NCI-H524 (cell line): ENCODE measurements at regions not wholly inside any gene's neighbourhood (a gene's known extent, or its start where the extent isn't known, plus 50 kb on each side); places are given as distances from the start of the nearest gene placed in this dataset.
"Not testable (repeated sequence)": the region's sequence is repeated elsewhere in the genome, so short reads cannot be mapped to it uniquely, and the experiment has no call there.

ENCODE experiments used
- DNase-seq, 2 experiments: peaks; one replicate each; lab custom pipeline; 2025; lab: John Stamatoyannopoulos, UW

- DNase-seq, result no peak
These were observed 83.2 kb downstream of the PTPRS start for GRCh38 chr19:5257155-5258045.

GRCh38 chr19:5255602-5256231 is 84.9 kb downstream of the PTPRS start:
- no peak for DNase-seq

GRCh38 chr19:5254944-5255343 is 85.7 kb downstream of the PTPRS start:
- no peak for DNase-seq

- DNase-seq, result no peak
These were observed 86.1 kb downstream of the PTPRS start for GRCh38 chr19:5254543-5254942.

- DNase-seq, result no peak
These were observed 87.1 kb downstream of the PTPRS start for GRCh38 chr19:5253406-5254110.

- no peak for DNase-seq
These were observed 89.2 kb downstream of the PTPRS start for GRCh38 chr19:5251096-5252065.

- no peak for DNase-seq
These were observed 90.4 kb downstream of the PTPRS start for GRCh38 chr19:5250127-5250659.

GRCh38 chr19:5249526-5249925 is 91.1 kb downstream of the PTPRS start:
- no peak for DNase-seq

GRCh38 chr19:5247957-5248705 is 92.5 kb downstream of the PTPRS start:
- no peak for DNase-seq

GRCh38 chr19:5246554-5247155 is 94.0 kb downstream of the PTPRS start:
- no peak for DNase-seq

- DNase-seq, result no peak
These were observed 94.7 kb downstream of the PTPRS start for GRCh38 chr19:5245631-5246553.

GRCh38 chr19:5244351-5244750 is 96.3 kb downstream of the PTPRS start:
- DNase-seq, result no peak

GRCh38 chr19:5243878-5244277 is 96.7 kb downstream of the PTPRS start:
- DNase-seq, result no peak

GRCh38 chr19:5241896-5242295 is 98.7 kb downstream of the PTPRS start:
- DNase-seq, result not testable (repeated sequence)

GRCh38 chr19:5240011-5240410 is 100.6 kb downstream of the PTPRS start:
- DNase-seq, result no peak

GRCh38 chr19:5238700-5239099 is 101.9 kb downstream of the PTPRS start:
- no peak for DNase-seq

- DNase-seq, result no peak
These were observed 102.6 kb downstream of the PTPRS start for GRCh38 chr19:5237939-5238480.

- no peak for DNase-seq
These were observed 103.3 kb downstream of the PTPRS start for GRCh38 chr19:5237190-5237780.
